SK-N-SH (cell line): ENCODE measurements at regions not wholly inside any gene's neighbourhood (a gene's known extent, or its start where the extent isn't known, plus 50 kb on each side); places are given as distances from the start of the nearest gene placed in this dataset.

Experiments
- CTCF ChIA-PET: fragments of 300-600, 350-600 bp; formaldehyde crosslinking; extraction: SDS; loops from one replicate; lab custom pipeline; 2021; lab: Yijun Ruan, JAX
- POLR2A ChIA-PET: fragments of 350-600 bp; sonication (Branson Sonifier 250); formaldehyde crosslinking; extraction: SDS; loops from one replicate; lab custom pipeline; 2020; ENCODE audit warnings: antibody characterized with exemption, inconsistent platforms; lab: Yijun Ruan, JAX
- DNase-seq: peaks from one replicate; pipeline ENCODE4 v3.0.0; 2012
- H2AFZ ChIP-seq: fragments of 200-600 bp; sonication (generic); 2 replicates; pipeline ENCODE4 v1.8.1; 2016; ENCODE audit warnings: antibody characterized with exemption, mild to moderate bottlenecking, low read depth
- H3F3A ChIP-seq: fragments of 200-600 bp; sonication (generic); replicated peaks from 2 replicates; pipeline ENCODE3; 2016; ENCODE audit warnings: antibody characterized with exemption, mild to moderate bottlenecking; ENCODE audit not compliant: insufficient read depth
- H3K27ac ChIP-seq, 2 experiments: fragments of 200-500 bp in 1 of 2; fragments of 200-600 bp in 1 of 2; sonication (Bioruptor generic) in 1 of 2; sonication (generic), shearing (Covaris generic) in 1 of 2; 2 replicates each; pipeline versions ENCODE4 v1.5.1 to v1.6.1; 2014 to 2016; ENCODE audit warnings: low read depth in 2 of 2, inconsistent platforms in 1 of 2, low read length in 1 of 2, mild to moderate bottlenecking in 1 of 2, mixed read lengths in 1 of 2
- H3K27me3 ChIP-seq: fragments of 200-600 bp; sonication (generic), shearing (Covaris generic); 2 replicates; pipeline ENCODE4 v1.6.1; 2016; ENCODE audit warnings: mixed run types; ENCODE audit not compliant: insufficient read depth
- H3K36me3 ChIP-seq, 2 experiments: fragments of 200-500 bp in 1 of 2; fragments of 200-600 bp in 1 of 2; sonication (Bioruptor generic) in 1 of 2; sonication (generic) in 1 of 2; replicated peaks in 1 of 2; 2 replicates each; pipeline versions ENCODE3 to v1.5.1; 2014 to 2016; ENCODE audit warnings: low read length in 1 of 2, mild to moderate bottlenecking in 1 of 2; ENCODE audit not compliant: insufficient read depth in 2 of 2, control insufficient read depth in 1 of 2
- H3K4me1 ChIP-seq, 2 experiments: fragments of 200-500 bp in 1 of 2; fragments of 200-600 bp in 1 of 2; sonication (Bioruptor generic) in 1 of 2; sonication (generic), shearing (Covaris generic) in 1 of 2; 2 replicates each; pipeline versions ENCODE4 v1.5.1 to v1.6.1; 2014 to 2016; ENCODE audit warnings: low read depth in 1 of 2, low read length in 1 of 2, mixed run types in 1 of 2; ENCODE audit not compliant: insufficient read depth in 2 of 2, control insufficient read depth in 1 of 2
- H3K4me2 ChIP-seq: fragments of 200-600 bp; sonication (generic), shearing (Covaris generic); 2 replicates; pipeline ENCODE4 v1.6.1; 2017; ENCODE audit warnings: mixed run types
- H3K4me3 ChIP-seq, 2 experiments: fragments of 200-500 bp in 1 of 2; fragments of 200-600 bp in 1 of 2; sonication (Bioruptor generic) in 1 of 2; sonication (generic), shearing (Covaris generic) in 1 of 2; 2 replicates each; pipeline versions ENCODE4 v1.5.1 to v1.8.1; 2014 to 2016; ENCODE audit warnings: low read depth in 2 of 2, inconsistent platforms in 1 of 2, low read length in 1 of 2, mild to moderate bottlenecking in 1 of 2, mixed read lengths in 1 of 2, moderate library complexity in 1 of 2
- H3K79me2 ChIP-seq: fragments of 200-600 bp; sonication (generic); 2 replicates; pipeline ENCODE4 v1.8.1; 2017; ENCODE audit warnings: mild to moderate bottlenecking; ENCODE audit not compliant: insufficient read depth
- H3K9ac ChIP-seq: fragments of 200-600 bp; sonication (generic); 2 replicates; pipeline ENCODE4 v1.6.1; 2017; ENCODE audit warnings: mixed run types
- H3K9me2 ChIP-seq: fragments of 200-600 bp; sonication (generic); 2 replicates; pipeline ENCODE4 v1.6.1; 2017; ENCODE audit warnings: mixed run types
- H3K9me3 ChIP-seq: fragments of 200-600 bp; sonication (generic); 2 replicates; pipeline ENCODE4 v1.6.1; 2017; ENCODE audit warnings: mixed run types, mild to moderate bottlenecking, moderate library complexity
- H4K20me1 ChIP-seq: fragments of 200-600 bp; sonication (generic); 2 replicates; pipeline ENCODE4 v1.6.1; 2017; ENCODE audit warnings: mild to moderate bottlenecking, mixed run types; ENCODE audit not compliant: insufficient read depth
- CHD2 ChIP-seq: fragments of 150-350 bp; IDR thresholded peaks from 2 replicates; pipeline ENCODE4 v1.6.1; 2018; ENCODE audit warnings: low read length; ENCODE audit not compliant: partially characterized antibody
- EP300 ChIP-seq, 2 experiments: IDR thresholded peaks; 2 replicates each; pipeline versions ENCODE4 v1.4.0 to v1.6.1; 2012; ENCODE audit warnings: borderline replicate concordance in 1 of 2, low read depth in 1 of 2, low read length in 1 of 2
- EZH2phosphoT487 ChIP-seq: fragments of 200-600 bp; sonication (generic); IDR thresholded peaks from 2 replicates; pipeline ENCODE4 v1.6.1; 2017; ENCODE audit warnings: low read depth, mixed run types, mild to moderate bottlenecking, antibody characterized with exemption, moderate library complexity, borderline replicate concordance
- FOXJ3 ChIP-seq: sonication (generic); formaldehyde crosslinking; IDR thresholded peaks from 2 replicates; pipeline ENCODE4 v1.5.1; 2020; ENCODE audit warnings: mild to moderate bottlenecking, missing genetic modification reagents
- FOXM1 ChIP-seq: IDR thresholded peaks from 2 replicates; pipeline ENCODE4 v1.4.0; 2012; ENCODE audit warnings: low read depth, mild to moderate bottlenecking
- GABPA ChIP-seq: IDR thresholded peaks from 2 replicates; pipeline ENCODE4 v1.4.0; 2012; ENCODE audit warnings: low read depth, mild to moderate bottlenecking
- JUND ChIP-seq: IDR thresholded peaks from 2 replicates; pipeline ENCODE4 v1.4.0; 2012
- MEF2A ChIP-seq: IDR thresholded peaks from 2 replicates; pipeline ENCODE4 v1.4.0; 2012; ENCODE audit warnings: low read depth, borderline replicate concordance
- MXI1 ChIP-seq: IDR thresholded peaks from 2 replicates; pipeline ENCODE4 v1.6.1; 2012; ENCODE audit warnings: mild to moderate bottlenecking, low read depth, low read length, improper control_type of control experiment
- NFIC ChIP-seq: IDR thresholded peaks from 2 replicates; pipeline ENCODE4 v1.4.0; 2012; ENCODE audit warnings: borderline replicate concordance
- POLR2AphosphoS5 ChIP-seq: IDR thresholded peaks from 2 replicates; pipeline ENCODE4 v1.6.1; 2012; ENCODE audit warnings: low read depth, low read length
- RAD21 ChIP-seq: IDR thresholded peaks from 2 replicates; pipeline ENCODE4 v1.6.1; 2012; ENCODE audit warnings: mild to moderate bottlenecking, low read length
- RCOR1 ChIP-seq: fragments of 150-350 bp; IDR thresholded peaks from 2 replicates; pipeline ENCODE4 v1.6.1; 2017; ENCODE audit warnings: antibody characterized with exemption, low read length
- RFX5 ChIP-seq: IDR thresholded peaks from 2 replicates; pipeline ENCODE4 v1.6.1; 2012; ENCODE audit warnings: mild to moderate bottlenecking, improper control_type of control experiment, low read length
- SIN3A ChIP-seq: IDR thresholded peaks from 2 replicates; pipeline ENCODE4 v1.6.1; 2012; ENCODE audit warnings: low read depth, mild to moderate bottlenecking, low read length, moderate library complexity, borderline replicate concordance
- WGBS: methylation state at CpG from one replicate; pipeline ENCODE4 v1.1.6; 2017; ENCODE audit warnings: low lambda C conversion rate; 5-methylcytosine and 5-hydroxymethylcytosine counted together
- TF ChIP-seq, protein P1 (sequence below): fragments of 150-350 bp; IDR thresholded peaks from 2 replicates; pipeline ENCODE4 v1.6.1; 2016; ENCODE audit warnings: mild to moderate bottlenecking, low read depth, low read length
- TF ChIP-seq, protein P2 (sequence below): fragments of 200-600 bp; sonication (generic); IDR thresholded peaks from 2 replicates; pipeline ENCODE4 v1.6.1; 2017; ENCODE audit warnings: antibody characterized with exemption, mild to moderate bottlenecking, moderate library complexity
- TF ChIP-seq, protein P3 (sequence below): IDR thresholded peaks from 2 replicates; pipeline ENCODE4 v1.4.0; 2012; ENCODE audit warnings: low read depth, borderline replicate concordance

DNA sequence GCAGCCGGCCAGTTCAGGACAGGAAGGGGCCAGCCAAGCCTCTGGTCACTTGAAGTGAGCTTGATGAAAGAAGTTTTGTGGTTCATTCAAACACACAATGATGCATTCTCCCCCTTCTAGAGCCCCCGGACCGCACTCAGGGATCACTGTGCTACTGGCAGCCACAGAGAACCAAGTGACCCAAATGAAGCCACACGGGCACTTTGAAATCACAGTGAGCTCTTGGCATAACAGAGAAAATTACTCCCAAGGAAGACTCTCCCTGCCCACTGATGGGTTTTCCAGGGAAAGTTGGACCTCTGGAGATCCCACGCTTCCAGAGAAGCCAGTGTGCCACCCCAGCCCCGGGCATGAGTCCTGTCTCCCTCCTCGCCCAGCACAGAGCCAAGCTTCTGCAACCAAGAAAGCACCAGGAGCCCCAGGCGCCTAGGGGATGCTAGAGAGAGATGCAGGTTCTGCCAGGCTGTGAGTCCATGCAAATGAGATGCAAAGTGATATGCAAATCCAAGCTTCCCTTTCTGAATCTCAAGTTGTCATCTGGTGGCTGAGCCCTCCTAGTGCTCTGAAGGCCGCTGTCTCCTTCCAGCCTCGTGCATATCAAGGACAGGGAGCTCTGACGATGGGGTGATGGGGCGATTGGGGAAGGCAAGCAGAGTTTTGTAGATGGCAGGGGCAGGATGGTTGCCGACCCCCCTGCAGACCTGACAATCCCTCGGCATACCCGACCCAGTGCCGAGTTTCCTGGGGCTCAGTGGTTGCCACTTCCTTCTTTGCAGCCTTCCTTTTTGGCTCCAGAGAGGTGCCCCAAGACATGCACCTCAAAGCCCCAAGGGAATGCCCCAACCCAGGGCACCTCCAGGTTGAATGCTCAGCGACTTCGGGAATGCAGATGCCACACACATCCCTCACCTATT is 59.7 kb upstream of the TNRC6C start:
- Histone ChIP-seq H3F3A (no peaks in the 10 kb centered on the region), H3K4me3 (no peak overlapping the region), H3K9me3 (no peaks in the 10 kb centered on the region), H2AFZ (no peak overlapping the region), H3K79me2 (no peaks in the 10 kb centered on the region), H3K4me2 (no peak overlapping the region), H4K20me1 (no peaks in the 10 kb centered on the region), H3K27me3 (peaks cover 34% of the 10 kb centered on the region; the same call in 1 of the 2 replicates), H3K9ac (no peak overlapping the region), H3K36me3 (no peaks in the 10 kb centered on the region), H3K4me1 (no peaks in the 10 kb centered on the region; a peak in 1 of 4 replicates), H3K27ac (no peak overlapping the region), H3K9me2 (no peaks in the 10 kb centered on the region)
- ChIA-PET POLR2A (interaction anchor here (2.0 kb wide), 1 partner anchor 60 kb away, joined by 5 read pairs; the partner anchor contains the start of gene TNRC6C), CTCF (interaction anchor here (0.6 to 2.1 kb wide), 2 partner anchors 8 to 603 kb away, joined by 3 to 9 read pairs; no protein-coding TSS in a partner anchor)
- 61% methylated on average over 18 of the region's 18 CpGs for WGBS
- no peak for DNase-seq
- no peak for TF ChIP-seq SIN3A
- no peak for TF ChIP-seq CHD2
- TF ChIP-seq JUND = no peak
- TF ChIP-seq RAD21 = no peak
- no peak for TF ChIP-seq EZH2phosphoT487
- no peak for TF ChIP-seq GABPA
- TF ChIP-seq MXI1 = no peak
- TF ChIP-seq NFIC = no peak
- TF ChIP-seq, protein P1, sequence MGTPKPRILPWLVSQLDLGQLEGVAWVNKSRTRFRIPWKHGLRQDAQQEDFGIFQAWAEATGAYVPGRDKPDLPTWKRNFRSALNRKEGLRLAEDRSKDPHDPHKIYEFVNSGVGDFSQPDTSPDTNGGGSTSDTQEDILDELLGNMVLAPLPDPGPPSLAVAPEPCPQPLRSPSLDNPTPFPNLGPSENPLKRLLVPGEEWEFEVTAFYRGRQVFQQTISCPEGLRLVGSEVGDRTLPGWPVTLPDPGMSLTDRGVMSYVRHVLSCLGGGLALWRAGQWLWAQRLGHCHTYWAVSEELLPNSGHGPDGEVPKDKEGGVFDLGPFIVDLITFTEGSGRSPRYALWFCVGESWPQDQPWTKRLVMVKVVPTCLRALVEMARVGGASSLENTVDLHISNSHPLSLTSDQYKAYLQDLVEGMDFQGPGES = no peak
- TF ChIP-seq POLR2AphosphoS5 = no peak
- no peak for TF ChIP-seq RCOR1
- no peak for TF ChIP-seq EP300 (IDR thresholded peaks at IDR 0.05; ENCODE audit: borderline replicate concordance in 1 of 2, low read depth in 1 of 2, low read length in 1 of 2)
- TF ChIP-seq FOXM1 = no peak
- TF ChIP-seq FOXJ3 (CRISPR knock-in tag) = no peak
- no peak for TF ChIP-seq MEF2A
- TF ChIP-seq, protein P2, sequence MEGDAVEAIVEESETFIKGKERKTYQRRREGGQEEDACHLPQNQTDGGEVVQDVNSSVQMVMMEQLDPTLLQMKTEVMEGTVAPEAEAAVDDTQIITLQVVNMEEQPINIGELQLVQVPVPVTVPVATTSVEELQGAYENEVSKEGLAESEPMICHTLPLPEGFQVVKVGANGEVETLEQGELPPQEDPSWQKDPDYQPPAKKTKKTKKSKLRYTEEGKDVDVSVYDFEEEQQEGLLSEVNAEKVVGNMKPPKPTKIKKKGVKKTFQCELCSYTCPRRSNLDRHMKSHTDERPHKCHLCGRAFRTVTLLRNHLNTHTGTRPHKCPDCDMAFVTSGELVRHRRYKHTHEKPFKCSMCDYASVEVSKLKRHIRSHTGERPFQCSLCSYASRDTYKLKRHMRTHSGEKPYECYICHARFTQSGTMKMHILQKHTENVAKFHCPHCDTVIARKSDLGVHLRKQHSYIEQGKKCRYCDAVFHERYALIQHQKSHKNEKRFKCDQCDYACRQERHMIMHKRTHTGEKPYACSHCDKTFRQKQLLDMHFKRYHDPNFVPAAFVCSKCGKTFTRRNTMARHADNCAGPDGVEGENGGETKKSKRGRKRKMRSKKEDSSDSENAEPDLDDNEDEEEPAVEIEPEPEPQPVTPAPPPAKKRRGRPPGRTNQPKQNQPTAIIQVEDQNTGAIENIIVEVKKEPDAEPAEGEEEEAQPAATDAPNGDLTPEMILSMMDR = no peak
- TF ChIP-seq RFX5 = no peak
- TF ChIP-seq, protein P3, sequence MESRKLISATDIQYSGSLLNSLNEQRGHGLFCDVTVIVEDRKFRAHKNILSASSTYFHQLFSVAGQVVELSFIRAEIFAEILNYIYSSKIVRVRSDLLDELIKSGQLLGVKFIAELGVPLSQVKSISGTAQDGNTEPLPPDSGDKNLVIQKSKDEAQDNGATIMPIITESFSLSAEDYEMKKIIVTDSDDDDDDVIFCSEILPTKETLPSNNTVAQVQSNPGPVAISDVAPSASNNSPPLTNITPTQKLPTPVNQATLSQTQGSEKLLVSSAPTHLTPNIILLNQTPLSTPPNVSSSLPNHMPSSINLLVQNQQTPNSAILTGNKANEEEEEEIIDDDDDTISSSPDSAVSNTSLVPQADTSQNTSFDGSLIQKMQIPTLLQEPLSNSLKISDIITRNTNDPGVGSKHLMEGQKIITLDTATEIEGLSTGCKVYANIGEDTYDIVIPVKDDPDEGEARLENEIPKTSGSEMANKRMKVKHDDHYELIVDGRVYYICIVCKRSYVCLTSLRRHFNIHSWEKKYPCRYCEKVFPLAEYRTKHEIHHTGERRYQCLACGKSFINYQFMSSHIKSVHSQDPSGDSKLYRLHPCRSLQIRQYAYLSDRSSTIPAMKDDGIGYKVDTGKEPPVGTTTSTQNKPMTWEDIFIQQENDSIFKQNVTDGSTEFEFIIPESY = no peak
